ENCODE measurements at regions not wholly inside any gene's neighbourhood (a gene's known extent, or its start where the extent isn't known, plus 50 kb on each side); places are given as distances from the start of the nearest gene placed in this dataset.

- Histone ChIP-seq H3K27me3 (ENCODE audit: control insufficient read depth in 5 of 5, insufficient read depth in 4 of 5, low read length in 5 of 5) (no peaks in the 10 kb centered on the region), H3K36me3 (ENCODE audit: control insufficient read depth in 5 of 5, insufficient read depth in 5 of 5, low read length in 5 of 5) (no peaks in the 10 kb centered on the region), H3K27ac (ENCODE audit: low read depth, low read length) (no peak overlapping the region), H3K9ac (ENCODE audit: low read length in 5 of 5) (no peak overlapping the region), H3K4me3 (ENCODE audit: low read depth in 1 of 5, low read length in 5 of 5) (no peak overlapping the region), H3K9me3 (ENCODE audit: control insufficient read depth in 5 of 5, low read length in 5 of 5) (no peaks in the 10 kb centered on the region), H3K4me1 (ENCODE audit: control insufficient read depth in 5 of 5, insufficient read depth in 5 of 5, low read length in 5 of 5) (no peaks in the 10 kb centered on the region)
These were observed 236.9 kb downstream of the SCG2 start for GRCh38 chr2:223365158-223365679.

GRCh38 chr2:223366566-223366965 lies 235.6 kb downstream of the SCG2 start:
- no peaks in the 10 kb centered on the region for H3K4me1 ChIP-seq (ENCODE audit: control insufficient read depth in 5 of 5, insufficient read depth in 5 of 5, low read length in 5 of 5)

GRCh38 chr2:223368481-223368880 lies 233.7 kb downstream of the SCG2 start:
- H3K4me1 ChIP-seq (ENCODE audit: control insufficient read depth in 5 of 5, insufficient read depth in 5 of 5, low read length in 5 of 5): no peaks in the 10 kb centered on the region
- no peaks in the 10 kb centered on the region for H3K9me3 ChIP-seq (ENCODE audit: control insufficient read depth in 5 of 5, low read length in 5 of 5)
- H3K36me3 ChIP-seq (ENCODE audit: control insufficient read depth in 5 of 5, insufficient read depth in 5 of 5, low read length in 5 of 5): no peaks in the 10 kb centered on the region
- no peak overlapping the region for H3K4me3 ChIP-seq (ENCODE audit: low read depth in 1 of 5, low read length in 5 of 5)
- no peak overlapping the region for H3K9ac ChIP-seq (ENCODE audit: low read length in 5 of 5)
- no peaks in the 10 kb centered on the region for H3K27me3 ChIP-seq (ENCODE audit: control insufficient read depth in 5 of 5, insufficient read depth in 4 of 5, low read length in 5 of 5)
- no peak overlapping the region for H3K27ac ChIP-seq (ENCODE audit: low read depth, low read length)

More at GRCh38 chr2:223366566-223366965, 235.6 kb downstream of the SCG2 start:
- Histone ChIP-seq H3K27me3 (ENCODE audit: control insufficient read depth in 5 of 5, insufficient read depth in 4 of 5, low read length in 5 of 5) (no peaks in the 10 kb centered on the region), H3K36me3 (ENCODE audit: control insufficient read depth in 5 of 5, insufficient read depth in 5 of 5, low read length in 5 of 5) (no peaks in the 10 kb centered on the region), H3K27ac (ENCODE audit: low read depth, low read length) (no peak overlapping the region), H3K4me3 (ENCODE audit: low read depth in 1 of 5, low read length in 5 of 5) (no peak overlapping the region), H3K9me3 (ENCODE audit: control insufficient read depth in 5 of 5, low read length in 5 of 5) (no peaks in the 10 kb centered on the region), H3K9ac (ENCODE audit: low read length in 5 of 5) (no peak overlapping the region)

GRCh38 chr2:223369889-223370288 lies 232.3 kb downstream of the SCG2 start:
- H3K36me3 ChIP-seq (ENCODE audit: control insufficient read depth in 5 of 5, insufficient read depth in 5 of 5, low read length in 5 of 5): no peaks in the 10 kb centered on the region
- no peaks in the 10 kb centered on the region for H3K27me3 ChIP-seq (ENCODE audit: control insufficient read depth in 5 of 5, insufficient read depth in 4 of 5, low read length in 5 of 5)
- no peak overlapping the region for H3K27ac ChIP-seq (ENCODE audit: low read depth, low read length)
- no peaks in the 10 kb centered on the region for H3K9me3 ChIP-seq (ENCODE audit: control insufficient read depth in 5 of 5, low read length in 5 of 5)
- H3K4me1 ChIP-seq (ENCODE audit: control insufficient read depth in 5 of 5, insufficient read depth in 5 of 5, low read length in 5 of 5): no peaks in the 10 kb centered on the region
- no peak overlapping the region for H3K9ac ChIP-seq (ENCODE audit: low read length in 5 of 5)
- no peak overlapping the region for H3K4me3 ChIP-seq (ENCODE audit: low read depth in 1 of 5, low read length in 5 of 5)

- Histone ChIP-seq H3K9ac (ENCODE audit: low read length in 5 of 5) (no peak overlapping the region), H3K4me3 (ENCODE audit: low read depth in 1 of 5, low read length in 5 of 5) (no peak overlapping the region), H3K36me3 (ENCODE audit: control insufficient read depth in 5 of 5, insufficient read depth in 5 of 5, low read length in 5 of 5) (no peaks in the 10 kb centered on the region), H3K4me1 (ENCODE audit: control insufficient read depth in 5 of 5, insufficient read depth in 5 of 5, low read length in 5 of 5) (no peaks in the 10 kb centered on the region), H3K9me3 (ENCODE audit: control insufficient read depth in 5 of 5, low read length in 5 of 5) (no peaks in the 10 kb centered on the region), H3K27me3 (ENCODE audit: control insufficient read depth in 5 of 5, insufficient read depth in 4 of 5, low read length in 5 of 5) (no peaks in the 10 kb centered on the region), H3K27ac (ENCODE audit: low read depth, low read length) (no peak overlapping the region)
These were observed 218.8 kb downstream of the SCG2 start for GRCh38 chr2:223383315-223383714.

GRCh38 chr2:223386189-223386588 lies 216.0 kb downstream of the SCG2 start:
- Histone ChIP-seq H3K4me1 (ENCODE audit: control insufficient read depth in 5 of 5, insufficient read depth in 5 of 5, low read length in 5 of 5) (no peaks in the 10 kb centered on the region), H3K36me3 (ENCODE audit: control insufficient read depth in 5 of 5, insufficient read depth in 5 of 5, low read length in 5 of 5) (no peaks in the 10 kb centered on the region), H3K9ac (ENCODE audit: low read length in 5 of 5) (no peak overlapping the region), H3K27ac (ENCODE audit: low read depth, low read length) (no peak overlapping the region), H3K27me3 (ENCODE audit: control insufficient read depth in 5 of 5, insufficient read depth in 4 of 5, low read length in 5 of 5) (no peaks in the 10 kb centered on the region), H3K4me3 (ENCODE audit: low read depth in 1 of 5, low read length in 5 of 5) (no peak overlapping the region), H3K9me3 (ENCODE audit: control insufficient read depth in 5 of 5, low read length in 5 of 5) (no peaks in the 10 kb centered on the region)

- no peaks in the 10 kb centered on the region for H3K9me3 ChIP-seq (ENCODE audit: control insufficient read depth in 5 of 5, low read length in 5 of 5)
- H3K36me3 ChIP-seq (ENCODE audit: control insufficient read depth in 5 of 5, insufficient read depth in 5 of 5, low read length in 5 of 5): no peaks in the 10 kb centered on the region
- no peak overlapping the region for H3K27ac ChIP-seq (ENCODE audit: low read depth, low read length)
- H3K27me3 ChIP-seq (ENCODE audit: control insufficient read depth in 5 of 5, insufficient read depth in 4 of 5, low read length in 5 of 5): no peaks in the 10 kb centered on the region
- no peaks in the 10 kb centered on the region for H3K4me1 ChIP-seq (ENCODE audit: control insufficient read depth in 5 of 5, insufficient read depth in 5 of 5, low read length in 5 of 5)
- no peak overlapping the region for H3K4me3 ChIP-seq (ENCODE audit: low read depth in 1 of 5, low read length in 5 of 5)
- H3K9ac ChIP-seq (ENCODE audit: low read length in 5 of 5): no peak overlapping the region
These were observed 215.2 kb downstream of the SCG2 start for GRCh38 chr2:223386984-223387383.

- no peaks in the 10 kb centered on the region for H3K36me3 ChIP-seq (ENCODE audit: control insufficient read depth in 5 of 5, insufficient read depth in 5 of 5, low read length in 5 of 5)
- peaks cover 0 to 8% (median 3%) of the 10 kb centered on the region in 5 donors for H3K9me3 ChIP-seq (ENCODE audit: control insufficient read depth in 5 of 5, low read length in 5 of 5)
- no peaks in the 10 kb centered on the region for H3K27me3 ChIP-seq (ENCODE audit: control insufficient read depth in 5 of 5, insufficient read depth in 4 of 5, low read length in 5 of 5)
- no peaks in the 10 kb centered on the region for H3K4me1 ChIP-seq (ENCODE audit: control insufficient read depth in 5 of 5, insufficient read depth in 5 of 5, low read length in 5 of 5)
- H3K27ac ChIP-seq (ENCODE audit: low read depth, low read length): no peak overlapping the region
- H3K4me3 ChIP-seq (ENCODE audit: low read depth in 1 of 5, low read length in 5 of 5): no peak overlapping the region
- no peak overlapping the region for H3K9ac ChIP-seq (ENCODE audit: low read length in 5 of 5)
These were observed 212.5 kb downstream of the SCG2 start for GRCh38 chr2:223389624-223390023.

GRCh38 chr2:223396993-223397392 lies 205.2 kb downstream of the SCG2 start:
- Histone ChIP-seq H3K9me3 (ENCODE audit: control insufficient read depth in 5 of 5, low read length in 5 of 5) (peaks cover 0 to 8% (median 3%) of the 10 kb centered on the region in 5 donors), H3K4me3 (ENCODE audit: low read depth in 1 of 5, low read length in 5 of 5) (no peak overlapping the region), H3K4me1 (ENCODE audit: control insufficient read depth in 5 of 5, insufficient read depth in 5 of 5, low read length in 5 of 5) (no peaks in the 10 kb centered on the region), H3K36me3 (ENCODE audit: control insufficient read depth in 5 of 5, insufficient read depth in 5 of 5, low read length in 5 of 5) (no peaks in the 10 kb centered on the region), H3K27ac (ENCODE audit: low read depth, low read length) (no peak overlapping the region), H3K9ac (ENCODE audit: low read length in 5 of 5) (no peak overlapping the region), H3K27me3 (ENCODE audit: control insufficient read depth in 5 of 5, insufficient read depth in 4 of 5, low read length in 5 of 5) (no peaks in the 10 kb centered on the region)

- Histone ChIP-seq H3K27ac (ENCODE audit: low read depth, low read length) (no peak overlapping the region), H3K4me1 (ENCODE audit: control insufficient read depth in 5 of 5, insufficient read depth in 5 of 5, low read length in 5 of 5) (no peaks in the 10 kb centered on the region), H3K36me3 (ENCODE audit: control insufficient read depth in 5 of 5, insufficient read depth in 5 of 5, low read length in 5 of 5) (no peaks in the 10 kb centered on the region)
These were observed 202.7 kb downstream of the SCG2 start for GRCh38 chr2:223399357-223399957.

More at GRCh38 chr2:223399357-223399957, 202.7 kb downstream of the SCG2 start:
- no peak overlapping the region for H3K9ac ChIP-seq (ENCODE audit: low read length in 5 of 5)
- no peak overlapping the region for H3K4me3 ChIP-seq (ENCODE audit: low read depth in 1 of 5, low read length in 5 of 5)
- no peaks in the 10 kb centered on the region for H3K27me3 ChIP-seq (ENCODE audit: control insufficient read depth in 5 of 5, insufficient read depth in 4 of 5, low read length in 5 of 5)
- no peaks in the 10 kb centered on the region for H3K9me3 ChIP-seq (ENCODE audit: control insufficient read depth in 5 of 5, low read length in 5 of 5)

All from subcutaneous abdominal adipose tissue (tissue), 5 donors.